Muscle of leg (tissue), 3 donors: ENCODE measurements at regions not wholly inside any gene's neighbourhood (a gene's known extent, or its start where the extent isn't known, plus 50 kb on each side); places are given as distances from the start of the nearest gene placed in this dataset.

Experiments
- DNase-seq: peaks from one replicate; pipeline ENCODE4 v3.0.0; 2013
- H3K27ac ChIP-seq: one replicate; pipeline ENCODE4 v1.5.1; 2013; ENCODE audit warnings: mild to moderate bottlenecking, low read length, control low read depth
- H3K27me3 ChIP-seq: one replicate; pipeline ENCODE4 v1.6.1; 2013; ENCODE audit warnings: low read length; ENCODE audit not compliant: control insufficient read depth, insufficient read depth
- H3K36me3 ChIP-seq: one replicate; pipeline ENCODE4 v1.6.1; 2013; ENCODE audit warnings: low read length; ENCODE audit not compliant: control insufficient read depth, insufficient read depth
- H3K4me1 ChIP-seq: one replicate; pipeline ENCODE4 v1.6.1; 2013; ENCODE audit warnings: low read length; ENCODE audit not compliant: control insufficient read depth, insufficient read depth
- H3K4me3 ChIP-seq: one replicate; pipeline ENCODE4 v1.5.1; 2013; ENCODE audit warnings: low read length, control low read depth
- H3K9me3 ChIP-seq: replicated peaks from 2 replicates; pipeline ENCODE4 v1.6.1; 2013; ENCODE audit warnings: low read depth, low read length; ENCODE audit not compliant: control insufficient read depth
- WGBS: methylation state at CpG from one replicate; pipeline ENCODE4 v1.1.5; 2013; ENCODE audit warnings: missing lambda C conversion rate; ENCODE audit not compliant: insufficient coverage; 5-methylcytosine and 5-hydroxymethylcytosine counted together

- Histone ChIP-seq H3K27me3 (no peaks in the 10 kb centered on the region), H3K36me3 (no peaks in the 10 kb centered on the region), H3K9me3 (no peaks in the 10 kb centered on the region), H3K4me1 (peaks cover 15% of the 10 kb centered on the region), H3K27ac (peak overlapping the region; percentile 63), H3K4me3 (peak overlapping the region; percentile 44)
- WGBS, result 27% methylated on average over 5 of the region's 11 CpGs
- DNase-seq, result peak; percentile 61
Measured at GRCh38 chr2:143937723-143938350, 582.1 kb downstream of the ZEB2 start.

GRCh38 chr2:143936848-143937722 lies 582.8 kb downstream of the ZEB2 start:
- DNase-seq, result peak; percentile 66
- peaks cover 15% of the 10 kb centered on the region for H3K4me1 ChIP-seq
- peak overlapping the region; percentile 55 for H3K4me3 ChIP-seq
- H3K27me3 ChIP-seq, result no peaks in the 10 kb centered on the region
- no peaks in the 10 kb centered on the region for H3K9me3 ChIP-seq
- peak overlapping the region; percentile 82 for H3K27ac ChIP-seq
- no peaks in the 10 kb centered on the region for H3K36me3 ChIP-seq
- under 1% methylated on average over 103 of the region's 108 CpGs for WGBS

- Histone ChIP-seq H3K36me3 (no peaks in the 10 kb centered on the region), H3K27ac (peak overlapping the region; percentile 82)
- DNase-seq, result no peak
Measured at GRCh38 chr2:143936538-143936847, 583.4 kb downstream of the ZEB2 start.

GRCh38 chr2:143935482-143935752 lies 584.5 kb downstream of the ZEB2 start:
- Histone ChIP-seq H3K4me3 (no peak overlapping the region), H3K27ac (peak overlapping the region; percentile 82), H3K27me3 (no peaks in the 10 kb centered on the region), H3K9me3 (no peaks in the 10 kb centered on the region), H3K4me1 (peaks cover 13% of the 10 kb centered on the region), H3K36me3 (no peaks in the 10 kb centered on the region)
- DNase-seq, result no peak
- no CpG with 5 or more reads among the region's 4 CpGs for WGBS

More at GRCh38 chr2:143936538-143936847, 583.4 kb downstream of the ZEB2 start:
- peak overlapping the region; percentile 55 for H3K4me3 ChIP-seq
- WGBS, result 0% methylated on average over 7 of the region's 14 CpGs
- H3K4me1 ChIP-seq, result peaks cover 15% of the 10 kb centered on the region
- no peaks in the 10 kb centered on the region for H3K9me3 ChIP-seq
- no peaks in the 10 kb centered on the region for H3K27me3 ChIP-seq

DNA sequence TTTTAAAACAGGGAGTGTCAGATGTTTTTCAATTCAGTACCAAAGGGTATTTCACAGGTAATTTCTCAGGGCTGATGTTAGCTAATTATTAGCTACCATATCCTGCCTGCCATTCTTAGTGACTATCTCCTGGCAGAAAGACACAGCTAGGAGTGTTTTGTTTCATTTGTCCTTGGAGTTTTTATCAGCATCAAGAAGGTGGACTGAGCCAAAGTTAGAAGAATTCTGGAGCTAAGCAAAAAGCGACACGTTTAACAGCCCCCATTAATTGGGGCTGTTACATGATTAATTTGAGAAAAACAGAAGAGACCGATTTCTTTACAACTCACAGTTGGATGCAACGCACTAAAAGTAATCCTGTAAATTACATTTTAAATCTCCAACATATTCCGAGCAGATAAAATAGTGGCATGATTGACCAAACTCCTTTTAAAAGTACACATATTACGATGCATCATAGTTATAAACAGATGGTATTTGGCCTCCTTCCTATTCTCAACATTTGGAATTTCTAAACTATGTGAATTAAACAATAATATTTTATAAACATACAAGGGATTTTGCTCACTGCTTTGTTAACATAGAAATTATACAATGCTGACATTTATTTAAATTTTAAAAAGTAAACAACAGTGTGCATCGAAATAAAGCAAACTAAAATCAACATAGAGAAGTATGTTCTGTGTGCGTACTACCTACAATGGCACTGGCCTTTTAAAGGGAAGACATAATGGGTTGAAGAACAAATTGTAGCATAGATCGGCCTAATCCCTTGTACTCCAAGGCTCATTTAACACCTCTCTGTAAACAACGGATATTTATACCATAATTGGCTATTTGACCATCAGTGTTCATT lies 585.1 kb downstream of the ZEB2 start:
- Histone ChIP-seq H3K27ac (peak overlapping the region; percentile 82), H3K4me3 (no peak overlapping the region)
- WGBS, result 60% methylated on average over 2 of the region's 10 CpGs

DNA sequence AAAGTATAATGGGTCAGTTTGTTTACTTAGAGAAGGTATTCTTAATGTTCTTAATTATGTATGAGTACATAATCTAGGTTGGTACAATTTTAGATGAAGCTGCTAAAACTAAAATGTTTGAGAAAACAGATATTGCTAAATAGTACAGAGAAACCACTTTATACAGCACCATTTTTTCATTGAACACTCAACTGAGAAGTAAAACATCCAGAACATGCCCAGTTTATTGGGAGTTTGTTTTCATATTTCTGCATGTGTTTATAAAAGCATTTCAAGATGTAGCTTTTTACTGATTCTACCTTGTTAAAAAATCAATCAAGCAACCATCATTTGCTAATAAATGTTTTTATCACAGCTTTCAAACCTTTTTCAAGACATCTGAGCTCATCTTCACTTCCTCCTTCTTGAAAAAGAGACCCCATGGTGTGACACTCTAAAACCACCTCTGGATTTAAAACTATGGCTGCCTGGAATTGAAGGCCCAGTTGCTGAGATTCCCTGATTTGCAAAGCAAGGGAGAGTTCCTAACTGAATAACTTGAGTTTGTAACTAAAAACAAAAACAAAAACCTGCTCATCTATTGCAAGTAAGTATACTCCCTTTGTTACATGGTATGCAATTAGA lies 585.9 kb downstream of the ZEB2 start:
- Histone ChIP-seq H3K27ac (no peak overlapping the region), H3K4me3 (no peak overlapping the region), H3K27me3 (no peaks in the 10 kb centered on the region), H3K4me1 (peaks cover 13% of the 10 kb centered on the region), H3K9me3 (peaks cover 4% of the 10 kb centered on the region), H3K36me3 (no peaks in the 10 kb centered on the region)
- DNase-seq, result no peak

More for the DNA sequence above, 585.1 kb downstream of the ZEB2 start:
- Histone ChIP-seq H3K9me3 (peaks cover 3% of the 10 kb centered on the region), H3K4me1 (peaks cover 13% of the 10 kb centered on the region), H3K36me3 (no peaks in the 10 kb centered on the region), H3K27me3 (no peaks in the 10 kb centered on the region)
- no peak for DNase-seq

DNA sequence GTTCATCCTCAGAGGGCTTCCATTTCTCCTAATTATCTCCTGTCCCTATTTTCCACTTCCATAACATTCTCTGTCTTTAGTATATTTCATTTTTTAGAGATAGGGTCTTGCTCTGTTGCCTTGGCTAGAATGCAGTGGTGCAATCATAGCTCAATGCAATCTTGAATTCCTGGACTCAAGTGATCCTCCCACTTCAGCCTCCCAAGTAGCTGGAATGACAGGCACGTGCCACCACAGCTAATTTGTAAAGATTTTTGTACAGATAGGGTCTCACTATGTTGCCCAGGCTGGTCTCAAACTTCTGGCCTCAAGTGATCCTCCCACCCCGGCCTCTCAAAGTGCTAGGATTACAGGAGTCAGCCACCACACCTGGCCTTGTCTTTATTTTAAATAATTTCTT lies 589.0 kb downstream of the ZEB2 start:
- Histone ChIP-seq H3K27me3 (no peaks in the 10 kb centered on the region), H3K9me3 (peaks cover 4% of the 10 kb centered on the region), H3K36me3 (no peaks in the 10 kb centered on the region), H3K4me3 (no peak overlapping the region), H3K4me1 (peaks cover 2% of the 10 kb centered on the region), H3K27ac (no peak overlapping the region)
- no peak for DNase-seq
- no CpG with 5 or more reads among the region's 2 CpGs for WGBS

DNA sequence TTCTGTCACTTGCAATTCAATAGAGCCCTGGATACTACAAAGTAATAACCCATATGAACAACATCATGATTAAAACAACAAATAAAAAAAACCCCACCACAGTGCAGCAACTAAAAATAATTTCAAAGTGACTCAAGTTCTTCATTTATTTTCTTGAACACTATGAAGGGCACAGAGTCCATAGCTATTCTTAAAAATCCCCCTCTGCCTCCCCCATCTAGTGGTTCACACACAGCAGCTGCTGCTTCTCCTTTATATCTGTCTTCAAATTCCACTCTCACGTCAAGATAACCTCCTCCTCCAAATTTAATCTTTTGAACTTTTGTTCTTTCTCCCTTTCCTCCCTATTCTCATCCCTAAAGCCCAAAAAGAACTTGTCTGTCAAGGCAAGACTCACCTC lies 591.3 kb downstream of the ZEB2 start:
- Histone ChIP-seq H3K4me3 (no peak overlapping the region), H3K4me1 (no peaks in the 10 kb centered on the region), H3K27ac (no peak overlapping the region), H3K36me3 (no peaks in the 10 kb centered on the region), H3K27me3 (no peaks in the 10 kb centered on the region), H3K9me3 (peaks cover 4% of the 10 kb centered on the region)
- DNase-seq, result no peak
- WGBS, result no CpG with 5 or more reads among the region's 1 CpG

DNA sequence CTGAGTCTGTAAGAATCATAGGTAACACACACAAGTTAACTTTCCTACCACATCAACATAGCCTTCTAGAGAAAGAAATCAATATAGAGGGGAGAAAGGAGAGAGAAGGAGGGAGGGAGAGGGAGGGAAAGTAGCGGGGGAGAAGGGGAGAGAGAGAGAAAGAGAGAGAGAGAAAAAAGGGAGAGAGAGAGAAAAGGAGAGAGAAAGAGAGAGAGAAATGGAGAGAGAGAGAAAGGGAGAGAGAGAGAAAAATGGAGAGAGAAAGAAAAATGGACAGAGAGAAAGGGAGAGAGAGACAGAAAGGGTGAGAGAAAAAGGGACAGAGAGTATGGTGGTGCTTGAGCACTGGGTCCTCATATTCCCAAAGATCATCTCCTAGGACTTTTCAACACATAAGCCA lies 591.7 kb downstream of the ZEB2 start:
- H3K9me3 ChIP-seq, result peaks cover 4% of the 10 kb centered on the region
- H3K27ac ChIP-seq, result no peak overlapping the region
- H3K4me3 ChIP-seq, result no peak overlapping the region
- no peaks in the 10 kb centered on the region for H3K27me3 ChIP-seq
- no peaks in the 10 kb centered on the region for H3K4me1 ChIP-seq
- 86% methylated on average over 1 of the region's 1 CpG for WGBS
- no peaks in the 10 kb centered on the region for H3K36me3 ChIP-seq
- no peak for DNase-seq

GRCh38 chr2:143926736-143927135 lies 593.2 kb downstream of the ZEB2 start:
- Histone ChIP-seq H3K4me3 (no peak overlapping the region), H3K27ac (no peak overlapping the region)
- no CpG with 5 or more reads among the region's 4 CpGs for WGBS

More at GRCh38 chr2:143926736-143927135, 593.2 kb downstream of the ZEB2 start:
- DNase-seq, result no peak
- Histone ChIP-seq H3K36me3 (no peaks in the 10 kb centered on the region), H3K4me1 (no peaks in the 10 kb centered on the region), H3K9me3 (peaks cover 4% of the 10 kb centered on the region), H3K27me3 (no peaks in the 10 kb centered on the region)
